A549 (cell line): ENCODE measurements at regions not wholly inside any gene's neighbourhood (a gene's known extent, or its start where the extent isn't known, plus 50 kb on each side); places are given as distances from the start of the nearest gene placed in this dataset.

Source experiments
- ATAC-seq, 2 experiments: fragments of 200-7000 bp in 1 of 2; fragments of >200 bp in 1 of 2; cut with Nextera tagmentation in 1 of 2; cut with Tn5 transposase in 1 of 2; 3 replicates each; pipeline versions ENCODE4 v1.8.0 to v1.9.1; 2018 to 2020; ENCODE audit warnings: mild to moderate bottlenecking in 1 of 2, moderate library complexity in 1 of 2
- CTCF ChIA-PET: fragments of 300-600 bp; sonication (Branson Sonifier 250); formaldehyde crosslinking; extraction: SDS; loops from one replicate; lab custom pipeline; 2021; ENCODE audit warnings: antibody characterized with exemption, inconsistent platforms; lab: Yijun Ruan, JAX
- POLR2A ChIA-PET: fragments of 350-600 bp; formaldehyde crosslinking; extraction: SDS; loops from one replicate; lab custom pipeline; 2021; ENCODE audit warnings: antibody characterized with exemption, inconsistent platforms; lab: Yijun Ruan, JAX
- DNase-seq, 2 experiments: peaks; one replicate each; pipeline versions ENCODE4 v3.0.0 to v3.0.0-alpha.2; 2011 to 2016; ENCODE audit warnings: low read depth in 1 of 2, low spot score in 1 of 2
- FAIRE-seq: peaks from 2 replicates; lab custom pipeline; 2011; peaks lifted over from hg19 to GRCh38; lab: Jason Lieb, UNC
- H3K27ac ChIP-seq, 2 experiments: fragments of >200 bp; sonication (Bioruptor Twin); formaldehyde crosslinking; 3 replicates each; pipeline ENCODE4 v1.5.1; 2016 to 2017
- H3K4me1 ChIP-seq: fragments of >200 bp; sonication (Bioruptor Twin); formaldehyde crosslinking; 3 replicates; pipeline ENCODE4 v1.6.1; 2016
- H3K4me2 ChIP-seq: fragments of >200 bp; sonication (Bioruptor Twin); formaldehyde crosslinking; 3 replicates; pipeline ENCODE4 v1.6.1; 2016
- H3K4me3 ChIP-seq: fragments of >200 bp; sonication (Bioruptor Twin); formaldehyde crosslinking; 3 replicates; pipeline ENCODE4 v1.5.1; 2016
- H3K9me3 ChIP-seq: fragments of >200 bp; sonication (Bioruptor Twin); formaldehyde crosslinking; 3 replicates; pipeline ENCODE4 v1.6.1; 2016
- CEBPB ChIP-seq, 2 experiments: fragments of >200 bp in 1 of 2; sonication (Bioruptor Twin) in 1 of 2; formaldehyde crosslinking in 1 of 2; IDR thresholded peaks; 2 replicates each; pipeline ENCODE4 v1.6.1; 2012 to 2016
- CHD2 ChIP-seq: fragments of 150-350 bp; IDR thresholded peaks from 2 replicates; pipeline ENCODE4 v1.6.1; 2014; ENCODE audit warnings: low read length; ENCODE audit not compliant: partially characterized antibody
- EHF ChIP-seq: fragments of 250-450 bp; sonication (Bioruptor Pico); IDR thresholded peaks from 2 replicates; pipeline ENCODE4 v1.5.0; 2020; ENCODE audit warnings: mild to moderate bottlenecking
- ELK1 ChIP-seq: fragments of 150-350 bp; IDR thresholded peaks from 2 replicates; pipeline ENCODE4 v1.6.1; 2014; ENCODE audit warnings: low read depth, mild to moderate bottlenecking, low read length
- EP300 ChIP-seq, 2 experiments: fragments of >200 bp; sonication (Bioruptor Twin); formaldehyde crosslinking; IDR thresholded peaks; 2 replicates in 1 of 2; 3 replicates in 1 of 2; pipeline ENCODE4 v1.6.1; 2016 to 2017
- ESRRA ChIP-seq: fragments of 150-350 bp; IDR thresholded peaks from 2 replicates; pipeline ENCODE4 v1.6.1; 2014; ENCODE audit warnings: mild to moderate bottlenecking, low read length, borderline replicate concordance
- FOSB ChIP-seq: fragments of 250-450 bp; sonication (Bioruptor Pico); IDR thresholded peaks from 2 replicates; pipeline ENCODE4 v1.5.0; 2020; ENCODE audit warnings: mild to moderate bottlenecking, moderate library complexity
- FOSL2 ChIP-seq, 2 experiments: fragments of 450-650 bp in 1 of 2; fragments of >200 bp in 1 of 2; sonication (Bioruptor Twin) in 1 of 2; formaldehyde crosslinking; IDR thresholded peaks; 2 replicates each; pipeline versions ENCODE4 v1.5.0 to v1.6.1; 2016 to 2020; ENCODE audit warnings: mild to moderate bottlenecking in 1 of 2, moderate library complexity in 1 of 2
- GATA3 ChIP-seq: IDR thresholded peaks from 2 replicates; pipeline ENCODE4 v1.6.1; 2012; ENCODE audit warnings: borderline replicate concordance
- HOXA7 ChIP-seq: fragments of 250-450 bp; sonication (Bioruptor Pico); IDR thresholded peaks from 2 replicates; pipeline ENCODE4 v1.5.0; 2020; ENCODE audit warnings: mild to moderate bottlenecking, moderate library complexity
- JUNB ChIP-seq: fragments of >200 bp; sonication (Bioruptor Twin); formaldehyde crosslinking; IDR thresholded peaks from 2 replicates; pipeline ENCODE4 v1.6.1; 2016
- KDM5A ChIP-seq: fragments of 200-600 bp; sonication (generic); IDR thresholded peaks from 2 replicates; pipeline ENCODE4 v1.6.1; 2016; ENCODE audit warnings: antibody characterized with exemption, mild to moderate bottlenecking
- MAZ ChIP-seq: fragments of 150-350 bp; IDR thresholded peaks from 2 replicates; pipeline ENCODE4 v1.6.1; 2014; ENCODE audit warnings: antibody characterized with exemption, low read depth, low read length, borderline replicate concordance
- NPAS2 ChIP-seq: fragments of 250-450 bp; sonication (Bioruptor Pico); IDR thresholded peaks from 2 replicates; pipeline ENCODE4 v1.8.0; 2022; ENCODE audit warnings: mild to moderate bottlenecking, moderate library complexity, borderline replicate concordance
- POLR2AphosphoS2 ChIP-seq: conservative IDR thresholded peaks from 2 replicates; pipeline ENCODE4 v1.6.1; 2012; ENCODE audit warnings: low read length, improper control_type of control experiment, inconsistent platforms
- RCOR1 ChIP-seq: fragments of 150-350 bp; IDR thresholded peaks from 2 replicates; pipeline ENCODE4 v1.6.1; 2014; ENCODE audit warnings: antibody characterized with exemption, low read length, low read depth
- REST ChIP-seq: fragments of 200-600 bp; sonication (generic); IDR thresholded peaks from 2 replicates; pipeline ENCODE4 v1.6.1; 2016; ENCODE audit warnings: antibody characterized with exemption, mild to moderate bottlenecking, moderate library complexity
- RFX5 ChIP-seq: fragments of 450-650 bp; IDR thresholded peaks from 2 replicates; pipeline ENCODE4 v1.7.1; 2014; ENCODE audit warnings: antibody characterized with exemption, mild to moderate bottlenecking, moderate library complexity
- SMC3 ChIP-seq: fragments of >200 bp; sonication (Bioruptor Twin); formaldehyde crosslinking; IDR thresholded peaks from 3 replicates; pipeline ENCODE4 v1.6.1; 2018; ENCODE audit warnings: inconsistent platforms
- SREBF2 ChIP-seq: fragments of 450-650 bp; IDR thresholded peaks from 2 replicates; pipeline ENCODE4 v1.6.1; 2014; ENCODE audit warnings: mild to moderate bottlenecking, moderate library complexity
- ZC3H11A ChIP-seq: fragments of 450-650 bp; IDR thresholded peaks from 2 replicates; pipeline ENCODE4 v1.6.1; 2014; ENCODE audit warnings: antibody characterized with exemption, mild to moderate bottlenecking
- ZNF302 ChIP-seq: fragments of 250-450 bp; sonication (Bioruptor Pico); IDR thresholded peaks from 2 replicates; pipeline ENCODE4 v1.9.0; 2021; ENCODE audit warnings: inconsistent platforms, mild to moderate bottlenecking, moderate library complexity
- ZSCAN20 ChIP-seq: fragments of 250-450 bp; sonication (Bioruptor Pico); IDR thresholded peaks from 2 replicates; pipeline ENCODE4 v1.8.0; 2022; ENCODE audit warnings: mild to moderate bottlenecking, moderate library complexity
- WGBS: methylation state at CpG from one replicate; pipeline ENCODE4 v1.1.6; 2017; ENCODE audit errors: missing lambda C conversion rate; 5-methylcytosine and 5-hydroxymethylcytosine counted together
- TF ChIP-seq, protein P1 (sequence below): fragments of >200 bp; sonication (Bioruptor Twin); formaldehyde crosslinking; IDR thresholded peaks from 2 replicates; pipeline ENCODE4 v1.6.1; 2016
- TF ChIP-seq, protein P2 (sequence below): fragments of 250-450 bp; sonication (Bioruptor Pico); IDR thresholded peaks from 2 replicates; pipeline ENCODE4 v1.5.0; 2020; ENCODE audit warnings: low read depth, mild to moderate bottlenecking, moderate library complexity

DNA sequence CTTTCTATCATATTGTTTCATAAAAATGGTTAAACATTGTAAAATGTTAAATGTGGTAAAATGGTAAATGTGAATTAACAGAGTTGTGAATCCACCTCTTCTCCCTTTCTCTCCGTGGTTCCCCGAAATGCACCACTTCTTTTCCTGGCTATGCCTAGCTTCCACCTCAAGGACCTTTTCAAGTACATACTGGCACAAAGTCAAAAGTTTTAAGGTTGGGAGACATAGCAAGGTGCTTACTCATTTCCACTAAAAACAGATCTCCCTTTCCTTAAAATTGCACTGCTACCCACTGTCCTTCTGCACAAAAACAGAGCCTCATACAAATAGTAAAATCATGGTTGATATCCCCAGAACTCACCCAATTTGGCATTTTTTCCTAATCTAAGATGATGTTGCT, 558.2 kb downstream of the SLITRK6 start:
- no peak for TF ChIP-seq FOSB
- no peak for TF ChIP-seq MAZ
- TF ChIP-seq HOXA7 (CRISPR knock-in tag): no peak
- TF ChIP-seq, protein P1, sequence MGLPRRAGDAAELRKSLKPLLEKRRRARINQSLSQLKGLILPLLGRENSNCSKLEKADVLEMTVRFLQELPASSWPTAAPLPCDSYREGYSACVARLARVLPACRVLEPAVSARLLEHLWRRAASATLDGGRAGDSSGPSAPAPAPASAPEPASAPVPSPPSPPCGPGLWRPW: no peak
- no peak for TF ChIP-seq ZNF302 (CRISPR knock-in tag)
- no peak for TF ChIP-seq CHD2
- no peak for TF ChIP-seq KDM5A
- no peak for TF ChIP-seq RFX5
- no peak for TF ChIP-seq RCOR1
- TF ChIP-seq JUNB: no peak
- no peak for TF ChIP-seq ZC3H11A
- TF ChIP-seq, all 56 proteins: peak for 0
- ChIA-PET CTCF (no interaction called here), POLR2A (no interaction called here)
- peaks cover 22% of the 10 kb centered on the region; the same call in 2 of the 3 replicates for H3K4me1 ChIP-seq
- 33% methylated on average over 2 of the region's 2 CpGs for WGBS
- H3K4me3 ChIP-seq: no peak overlapping the region
- no peak overlapping the region for H3K27ac ChIP-seq
- no peak for FAIRE-seq
- no peaks in the 10 kb centered on the region for H3K9me3 ChIP-seq
- no peak for DNase-seq
- peak overlapping the region; percentile 25; the same call in 2 of the 3 replicates for H3K4me2 ChIP-seq
- ATAC-seq: no peak

GRCh38 chr13:85236413-85236812, 562.8 kb downstream of the SLITRK6 start:
- no peak overlapping the region for H3K4me3 ChIP-seq
- ATAC-seq: peak in 1 of 2 experiments; percentile 59; a peak in 3 of 6 replicates
- peaks cover 23% of the 10 kb centered on the region; the same call in 2 of the 3 replicates for H3K4me1 ChIP-seq
- no peak overlapping the region for H3K27ac ChIP-seq
- CTCF ChIA-PET: no interaction called here
- H3K9me3 ChIP-seq: no peaks in the 10 kb centered on the region
- DNase-seq: peak in 1 of 2 experiments; percentile 52
- peak overlapping the region; percentile 53 for H3K4me2 ChIP-seq
- WGBS: 9% methylated on average over 1 of the region's 1 CpG
- POLR2A ChIA-PET: no interaction called here
- FAIRE-seq: no peak
- TF ChIP-seq SMC3 (no peak), ZSCAN20 (CRISPR knock-in tag) (no peak), EHF (CRISPR knock-in tag) (no peak), GATA3 (peak; percentile 35; the same call in 1 of the 2 replicates), ESRRA (no peak), REST (no peak), CHD2 (no peak), EP300 (IDR thresholded peaks at IDR 0.05) (no peak), CEBPB (IDR thresholded peaks at IDR 0.05) (peak in 1 of 2 experiments; percentile 35; a peak in 1 of 4 replicates), FOSB (no peak), SREBF2 (no peak), ELK1 (no peak), NPAS2 (CRISPR knock-in tag) (no peak), POLR2AphosphoS2 (no peak), JUNB (peak; percentile 67), FOSL2 (IDR thresholded peaks at IDR 0.05) (0 out of 2 replicates have a peak, but pooled peaks have one; percentile 15), FOSL2 (CRISPR knock-in tag; IDR thresholded peaks at IDR 0.05) (peak; percentile 83)
- TF ChIP-seq, protein P2, sequence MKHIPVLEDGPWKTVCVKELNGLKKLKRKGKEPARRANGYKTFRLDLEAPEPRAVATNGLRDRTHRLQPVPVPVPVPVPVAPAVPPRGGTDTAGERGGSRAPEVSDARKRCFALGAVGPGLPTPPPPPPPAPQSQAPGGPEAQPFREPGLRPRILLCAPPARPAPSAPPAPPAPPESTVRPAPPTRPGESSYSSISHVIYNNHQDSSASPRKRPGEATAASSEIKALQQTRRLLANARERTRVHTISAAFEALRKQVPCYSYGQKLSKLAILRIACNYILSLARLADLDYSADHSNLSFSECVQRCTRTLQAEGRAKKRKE (CRISPR knock-in tag): no peak
